ENCODE measurements at regions not wholly inside any gene's neighbourhood (a gene's known extent, or its start where the extent isn't known, plus 50 kb on each side); places are given as distances from the start of the nearest gene placed in this dataset.

DNA sequence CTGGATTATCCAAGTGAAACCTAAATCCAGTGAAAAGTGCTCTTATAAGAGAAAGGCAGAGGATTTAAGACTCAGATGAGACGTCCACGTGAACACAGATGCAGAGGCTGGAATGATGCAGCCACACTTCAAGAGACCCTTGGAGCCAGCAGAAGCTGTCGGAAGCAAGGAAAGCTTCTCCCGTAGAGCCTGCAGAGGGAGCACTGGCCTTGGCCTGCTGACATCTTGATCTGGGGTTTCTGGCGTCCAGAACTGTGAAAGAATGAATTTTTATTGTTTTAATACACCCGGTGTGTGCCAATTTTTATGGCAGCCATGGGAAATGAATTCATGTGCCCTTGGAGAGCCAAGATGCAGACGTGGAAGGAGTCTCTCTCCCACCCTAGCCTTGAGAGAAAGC is 407.0 kb upstream of the B3GAT1 start:
- DNase-seq = no peak
- TF ChIP-seq POLR2A (IDR thresholded peaks at IDR 0.05; ENCODE audit: low read length) (no peak), GATA1 (IDR thresholded peaks at IDR 0.05; ENCODE audit: low read depth, low read length) (no peak)

DNA sequence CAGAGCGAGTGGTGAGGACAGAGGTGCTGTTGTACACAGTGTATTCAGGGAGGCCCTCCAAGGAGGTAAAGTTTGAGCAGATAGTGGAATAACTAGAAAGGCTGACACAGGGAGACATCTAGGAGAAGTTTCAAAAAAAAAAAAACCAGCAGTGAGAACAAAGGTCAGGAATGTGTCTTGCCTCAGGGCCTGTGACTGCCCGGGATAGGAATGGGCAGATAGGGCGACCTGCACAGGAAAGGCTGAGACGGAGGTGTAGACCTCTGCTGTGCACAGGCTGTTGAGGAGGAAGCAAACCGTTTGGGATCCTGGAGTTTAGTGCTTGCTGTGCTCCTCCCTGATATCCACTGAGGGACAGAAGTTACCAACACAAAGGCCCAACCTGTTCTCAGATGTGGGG is 406.5 kb upstream of the B3GAT1 start:
- DNase-seq = no peak
- no peak for TF ChIP-seq GATA1 (IDR thresholded peaks at IDR 0.05; ENCODE audit: low read depth, low read length)
- no peak for TF ChIP-seq POLR2A (IDR thresholded peaks at IDR 0.05; ENCODE audit: low read length)

DNA sequence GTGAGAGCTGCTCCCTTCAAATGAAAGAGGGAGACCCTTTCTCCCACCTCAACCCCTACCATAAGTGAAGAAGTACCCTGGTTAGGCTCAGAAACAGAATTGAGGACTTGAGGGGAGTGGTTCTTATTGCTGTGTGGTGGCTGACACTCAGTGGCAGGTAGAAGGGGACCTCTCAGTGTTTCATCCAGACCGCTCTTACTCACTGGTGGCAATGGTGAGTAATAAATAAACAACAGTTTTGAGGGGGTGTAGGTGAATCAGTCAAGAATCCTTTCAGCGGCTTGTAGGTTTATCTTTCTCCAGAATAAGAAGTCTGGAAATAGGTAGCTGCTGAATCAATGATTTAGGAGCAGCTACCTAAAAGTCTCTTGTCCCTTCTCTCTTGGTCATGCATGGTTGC is 403.4 kb upstream of the B3GAT1 start:
- no peak for DNase-seq
- no peak for TF ChIP-seq POLR2A (IDR thresholded peaks at IDR 0.05; ENCODE audit: low read length)
- TF ChIP-seq GATA1 (IDR thresholded peaks at IDR 0.05; ENCODE audit: low read depth, low read length) = no peak

DNA sequence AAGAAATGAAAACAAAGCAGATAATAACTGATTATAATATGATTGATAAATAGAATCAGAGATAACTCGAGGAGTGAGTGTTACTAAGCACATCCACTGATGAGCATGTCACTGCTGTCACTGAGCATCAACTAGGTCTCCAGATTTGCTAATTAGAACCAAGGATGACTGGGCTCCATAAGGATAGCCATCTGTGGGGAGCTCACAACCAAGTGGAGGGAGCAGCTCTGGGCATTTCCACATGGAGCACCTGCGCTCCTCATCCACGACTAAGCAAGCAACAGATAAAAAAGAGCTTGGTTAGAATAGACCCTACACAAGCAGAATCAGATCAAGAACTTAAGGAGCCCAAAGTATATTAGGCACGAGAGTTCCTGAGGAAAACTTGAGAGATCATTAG is 396.0 kb upstream of the B3GAT1 start:
- no peak for DNase-seq
- no peak for TF ChIP-seq GATA1 (IDR thresholded peaks at IDR 0.05; ENCODE audit: low read depth, low read length)
- TF ChIP-seq POLR2A (IDR thresholded peaks at IDR 0.05; ENCODE audit: low read length) = no peak

- TF ChIP-seq GATA1 (IDR thresholded peaks at IDR 0.05; ENCODE audit: low read depth, low read length) (no peak), POLR2A (IDR thresholded peaks at IDR 0.05; ENCODE audit: low read length) (no peak)
- no peak for DNase-seq
Measured at GRCh38 chr11:134802598-134802997, 390.6 kb upstream of the B3GAT1 start.

- DNase-seq = no peak
- TF ChIP-seq POLR2A (IDR thresholded peaks at IDR 0.05; ENCODE audit: low read length) (no peak), GATA1 (IDR thresholded peaks at IDR 0.05; ENCODE audit: low read depth, low read length) (no peak)
Measured at GRCh38 chr11:134802116-134802515, 390.1 kb upstream of the B3GAT1 start.

GRCh38 chr11:134801570-134801969 is 389.5 kb upstream of the B3GAT1 start:
- TF ChIP-seq POLR2A (IDR thresholded peaks at IDR 0.05; ENCODE audit: low read length) = no peak
- no peak for TF ChIP-seq GATA1 (IDR thresholded peaks at IDR 0.05; ENCODE audit: low read depth, low read length)
- DNase-seq = no peak

DNA sequence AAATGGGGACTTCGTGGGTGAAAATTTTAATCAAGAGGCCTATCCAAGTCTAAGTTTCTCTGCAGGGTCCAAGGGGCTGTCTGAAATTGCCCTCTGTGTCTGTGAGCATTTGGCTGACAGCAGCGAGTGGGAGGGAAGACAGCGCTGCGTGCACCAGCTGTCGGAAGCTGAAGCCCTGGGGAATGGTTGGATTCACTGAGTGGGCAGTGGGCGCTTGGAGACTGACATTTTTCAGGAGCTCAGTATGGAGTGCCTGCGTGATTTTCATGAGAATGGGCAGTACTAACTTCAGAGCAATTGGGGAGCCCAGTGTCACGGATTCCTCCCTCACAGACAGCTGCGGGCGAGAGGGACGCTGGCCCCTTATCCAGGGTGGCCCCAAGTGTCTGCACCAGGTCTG is 388.8 kb upstream of the B3GAT1 start:
- DNase-seq = no peak
- TF ChIP-seq GATA1 (IDR thresholded peaks at IDR 0.05; ENCODE audit: low read depth, low read length) (no peak), POLR2A (IDR thresholded peaks at IDR 0.05; ENCODE audit: low read length) (no peak)

DNA sequence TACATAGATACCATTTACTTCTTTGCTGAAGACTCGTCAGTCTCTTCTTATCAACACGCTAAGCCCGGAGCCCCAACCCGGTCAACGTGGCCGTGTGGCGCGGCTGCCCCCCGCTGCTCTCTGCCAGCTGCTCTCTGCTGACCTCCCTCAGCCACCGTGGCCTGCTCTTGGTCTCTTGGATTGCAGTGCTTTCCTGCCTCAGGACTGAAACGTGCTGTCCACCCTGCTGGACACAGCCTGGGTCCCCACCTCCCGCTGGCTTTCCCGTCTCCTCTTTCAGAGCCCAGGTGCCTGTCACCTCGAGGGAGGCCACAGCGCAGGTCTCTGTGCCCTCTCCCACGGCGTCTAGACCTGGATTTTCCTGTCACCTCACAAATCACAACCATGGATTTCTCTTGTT is 388.1 kb upstream of the B3GAT1 start:
- DNase-seq = no peak
- TF ChIP-seq GATA1 (IDR thresholded peaks at IDR 0.05; ENCODE audit: low read depth, low read length) (no peak), POLR2A (IDR thresholded peaks at IDR 0.05; ENCODE audit: low read length) (no peak)

- DNase-seq = no peak
- TF ChIP-seq POLR2A (IDR thresholded peaks at IDR 0.05; ENCODE audit: low read length) (no peak), GATA1 (IDR thresholded peaks at IDR 0.05; ENCODE audit: low read depth, low read length) (no peak)
Measured at GRCh38 chr11:134799386-134799785, 387.3 kb upstream of the B3GAT1 start.

- TF ChIP-seq POLR2A (IDR thresholded peaks at IDR 0.05; ENCODE audit: low read length) (no peak), GATA1 (IDR thresholded peaks at IDR 0.05; ENCODE audit: low read depth, low read length) (no peak)
- no peak for DNase-seq
Measured at GRCh38 chr11:134797411-134798089, 385.5 kb upstream of the B3GAT1 start.

DNA sequence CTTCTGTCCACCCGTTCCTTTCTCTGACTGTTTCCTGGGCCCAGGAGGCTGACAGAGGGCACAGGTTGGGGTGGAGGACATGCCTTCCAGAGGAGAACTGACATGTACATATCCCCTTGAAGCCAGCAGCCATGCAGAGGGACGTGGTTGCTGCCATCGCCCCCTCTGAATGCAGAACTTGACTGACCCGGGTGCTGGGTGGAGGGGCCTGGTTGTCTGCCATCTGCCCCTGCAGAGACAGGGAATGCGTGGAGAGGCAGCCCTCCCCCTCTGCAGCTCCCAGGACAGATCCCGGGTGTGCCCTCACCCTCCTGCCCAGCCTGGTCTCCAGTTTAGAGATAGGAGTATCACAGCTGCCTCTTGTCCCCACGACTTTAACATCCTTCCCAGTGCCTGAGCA is 383.0 kb upstream of the B3GAT1 start:
- no peak for DNase-seq
- TF ChIP-seq POLR2A (IDR thresholded peaks at IDR 0.05; ENCODE audit: low read length) (no peak), GATA1 (IDR thresholded peaks at IDR 0.05; ENCODE audit: low read depth, low read length) (no peak)

GRCh38 chr11:134794192-134794591 is 382.1 kb upstream of the B3GAT1 start:
- DNase-seq = no peak
- TF ChIP-seq GATA1 (IDR thresholded peaks at IDR 0.05; ENCODE audit: low read depth, low read length) (no peak), POLR2A (IDR thresholded peaks at IDR 0.05; ENCODE audit: low read length) (no peak)

DNA sequence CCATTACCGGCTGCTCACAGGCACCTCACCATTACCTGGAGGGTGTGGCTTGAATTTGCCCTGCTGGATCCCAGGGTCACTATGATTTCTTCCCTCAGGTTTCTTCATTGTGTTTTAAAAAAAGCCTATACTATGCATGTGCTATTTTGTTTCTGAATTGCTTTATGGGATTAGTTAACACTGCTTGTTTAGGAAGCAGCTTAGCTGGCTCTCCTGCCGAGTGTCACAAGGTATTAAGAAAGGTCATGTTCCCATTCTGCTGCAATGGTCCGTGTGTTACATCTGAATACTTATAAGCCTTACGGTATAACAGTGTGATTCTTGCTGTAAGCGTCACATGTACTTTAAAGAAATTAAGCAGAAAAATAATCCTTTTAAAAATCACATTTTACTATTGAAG is 380.6 kb upstream of the B3GAT1 start:
- TF ChIP-seq POLR2A (IDR thresholded peaks at IDR 0.05; ENCODE audit: low read length) (no peak), GATA1 (IDR thresholded peaks at IDR 0.05; ENCODE audit: low read depth, low read length) (no peak)
- no peak for DNase-seq

DNA sequence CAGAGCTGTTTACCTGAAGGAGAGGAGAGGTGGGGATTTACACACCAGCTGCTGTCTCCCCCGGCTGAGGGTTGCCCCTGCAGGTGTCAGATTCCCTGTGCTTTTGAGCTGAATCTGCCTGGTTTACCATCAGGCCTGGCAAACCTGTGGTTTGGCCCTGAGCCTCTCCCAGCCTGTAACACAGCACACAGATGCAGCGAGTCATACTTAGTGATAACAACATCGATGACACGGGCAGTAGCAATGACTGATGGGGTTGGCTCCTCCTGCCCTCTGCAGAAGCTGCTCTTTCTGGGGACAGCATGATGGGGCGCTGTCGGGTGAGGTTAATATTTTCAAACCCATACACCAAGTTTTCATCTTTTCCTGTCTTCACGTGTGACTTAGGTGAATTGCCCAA is 380.0 kb upstream of the B3GAT1 start:
- peak in 1 of 2 experiments; percentile 4 for DNase-seq
- no peak for TF ChIP-seq POLR2A (IDR thresholded peaks at IDR 0.05; ENCODE audit: low read length)
- no peak for TF ChIP-seq GATA1 (IDR thresholded peaks at IDR 0.05; ENCODE audit: low read depth, low read length)

DNA sequence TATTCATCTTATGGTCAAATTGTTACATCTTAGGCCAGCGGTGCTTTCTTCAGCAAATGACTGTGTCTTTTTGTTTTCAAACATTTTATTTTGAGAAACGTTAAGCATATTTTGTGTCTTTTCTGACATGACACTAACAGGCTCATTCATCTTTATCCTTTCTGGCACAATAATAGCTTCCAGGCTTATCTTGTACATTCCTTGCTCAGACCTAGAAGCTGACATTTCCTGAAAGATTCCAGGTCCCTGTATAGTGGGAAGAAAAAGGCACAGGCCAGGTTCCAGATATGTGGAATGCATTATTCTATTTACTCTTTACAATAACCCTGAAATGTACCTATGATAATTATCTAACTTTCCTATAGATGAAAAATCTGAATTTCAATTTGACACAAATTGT is 379.1 kb upstream of the B3GAT1 start:
- no peak for DNase-seq
- TF ChIP-seq GATA1 (IDR thresholded peaks at IDR 0.05; ENCODE audit: low read depth, low read length) (no peak), POLR2A (IDR thresholded peaks at IDR 0.05; ENCODE audit: low read length) (no peak)
